HAP-1 (cell line): ENCODE measurements at regions not wholly inside any gene's neighbourhood (a gene's known extent, or its start where the extent isn't known, plus 50 kb on each side); places are given as distances from the start of the nearest gene placed in this dataset.

Source experiments
- DNase-seq, 2 experiments: peaks; one replicate each; pipeline ENCODE4 v3.0.0-alpha.2; 2016 to 2020; ENCODE audit warnings: low spot score in 2 of 2
- H3K27me3 ChIP-seq: fragments of 250-450 bp; sonication (Bioruptor Pico); 2 replicates; pipeline ENCODE4 v1.5.1; 2020; ENCODE audit warnings: low read depth, mild to moderate bottlenecking, moderate library complexity
- H3K36me3 ChIP-seq: fragments of 250-450 bp; sonication (Bioruptor Pico); replicated peaks from 2 replicates; pipeline ENCODE4 v1.5.1; 2020; ENCODE audit warnings: mild to moderate bottlenecking
- H3K4me1 ChIP-seq: fragments of 250-450 bp; sonication (Bioruptor Pico); 2 replicates; pipeline ENCODE4 v1.5.1; 2020; ENCODE audit warnings: mild to moderate bottlenecking
- H3K4me3 ChIP-seq: fragments of 250-450 bp; sonication (Bioruptor Pico); 2 replicates; pipeline ENCODE4 v1.5.1; 2020; ENCODE audit warnings: mild to moderate bottlenecking, moderate library complexity
- H3K9me3 ChIP-seq: fragments of 250-450 bp; sonication (Bioruptor Pico); 2 replicates; pipeline ENCODE4 v1.5.1; 2020; ENCODE audit warnings: mild to moderate bottlenecking, moderate library complexity
- in situ Hi-C: fragments of 300-500 bp; cut with MboI; formaldehyde crosslinking; loops from 3 replicates; pipeline ENCODE4 v1.14.3; 2020; ENCODE audit warnings: low sequenced_read_pairs, inconsistent platforms, mixed read lengths

DNA sequence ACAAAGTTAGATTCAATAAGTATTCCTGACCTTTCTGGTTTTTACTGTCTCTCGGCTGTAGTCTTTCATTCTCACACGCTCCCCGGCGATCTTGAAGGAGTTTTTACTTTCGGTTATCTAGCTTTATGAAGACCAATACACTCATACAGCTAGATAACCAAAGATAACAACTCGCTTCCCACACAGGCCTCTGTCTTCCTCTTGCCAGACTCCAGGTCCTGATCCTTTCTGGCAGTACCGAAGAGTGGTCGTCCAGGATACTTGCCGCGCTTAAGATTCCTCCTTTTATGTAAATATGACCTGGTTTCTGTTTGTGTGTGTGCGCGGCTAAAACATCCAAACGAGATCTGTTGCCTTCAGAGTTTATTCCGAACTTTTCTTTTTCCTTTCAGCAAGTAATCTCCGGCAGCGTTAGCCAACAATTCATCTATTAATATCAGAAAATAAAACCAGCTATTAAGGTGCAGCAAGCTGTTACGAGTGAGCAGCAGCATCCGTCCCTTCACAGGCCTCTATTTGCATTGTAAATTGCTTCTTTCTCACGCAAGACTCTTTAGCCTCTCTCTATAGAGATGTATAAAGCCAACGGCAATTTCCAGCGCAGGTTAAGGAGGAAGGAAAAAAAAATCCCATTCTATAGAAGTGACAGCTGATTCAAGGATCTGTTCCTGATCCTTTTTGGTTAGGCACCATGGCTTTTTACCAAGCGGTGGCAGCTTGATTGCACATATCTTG is 216.1 kb downstream of the MEF2C start:
- in situ Hi-C loops = loop anchor here (5.0 kb wide), 1 partner anchor 270 kb away; no protein-coding TSS in a partner anchor
- Histone ChIP-seq H3K4me1 (peaks cover 64% of the 10 kb centered on the region), H3K4me3 (peak overlapping the region; percentile 32), H3K9me3 (no peaks in the 10 kb centered on the region), H3K36me3 (peaks cover 21% of the 10 kb centered on the region), H3K27me3 (no peaks in the 10 kb centered on the region)
- peak; percentile 66 to 97 for DNase-seq

DNA sequence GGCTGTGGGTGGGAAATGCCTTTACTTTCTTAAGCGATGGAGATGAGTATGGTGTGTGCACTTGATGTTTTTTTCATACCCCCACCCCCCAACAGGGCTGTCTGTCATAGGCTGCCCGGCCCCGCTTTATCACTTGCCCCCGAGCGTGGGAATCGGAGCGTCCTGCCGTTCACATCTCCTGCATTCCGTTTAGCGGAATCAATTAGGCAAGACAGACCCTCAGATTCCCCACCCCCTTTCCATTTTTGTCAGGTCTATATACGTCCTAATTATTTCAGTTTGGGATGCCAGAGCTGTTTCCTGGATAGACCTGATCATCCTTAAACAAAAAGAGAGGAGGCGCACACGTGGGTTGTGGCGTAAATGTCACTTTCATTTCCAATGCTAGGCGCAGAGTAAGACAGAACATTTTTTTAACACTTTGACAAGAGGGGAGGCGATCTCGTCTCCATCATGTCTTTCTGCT is 217.2 kb downstream of the MEF2C start:
- Histone ChIP-seq H3K4me3 (peak overlapping the region; percentile 32), H3K4me1 (peaks cover 67% of the 10 kb centered on the region), H3K9me3 (no peaks in the 10 kb centered on the region), H3K36me3 (peaks cover 21% of the 10 kb centered on the region), H3K27me3 (no peaks in the 10 kb centered on the region)
- peak; percentile 37 to 65 for DNase-seq
- in situ Hi-C loops = loop anchor here (5.0 kb wide), 1 partner anchor 268 kb away; no protein-coding TSS in a partner anchor

DNA sequence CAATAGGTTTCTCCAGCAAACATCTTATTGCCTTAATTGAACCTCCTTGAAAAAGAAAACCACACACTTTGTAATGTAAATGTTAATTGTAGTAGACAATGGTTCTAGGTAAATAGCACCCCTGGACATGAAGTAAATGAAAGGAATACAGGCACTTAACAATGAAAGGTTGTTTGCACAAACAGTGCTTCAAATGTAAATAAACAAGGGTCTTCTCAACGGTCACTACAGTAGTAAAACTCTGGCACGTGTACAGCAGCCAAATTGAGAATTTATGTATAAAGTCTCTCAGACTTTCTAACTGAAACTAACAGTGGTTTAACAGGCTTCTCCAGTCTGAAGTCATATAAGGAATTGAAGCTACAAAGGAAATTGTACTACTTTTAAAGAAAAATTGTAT is 218.3 kb downstream of the MEF2C start:
- H3K27me3 ChIP-seq = no peaks in the 10 kb centered on the region
- in situ Hi-C loops = loop anchor here (5.0 kb wide), 1 partner anchor 267 kb away; no protein-coding TSS in a partner anchor
- H3K4me1 ChIP-seq = peaks cover 55% of the 10 kb centered on the region
- no peaks in the 10 kb centered on the region for H3K9me3 ChIP-seq
- H3K4me3 ChIP-seq = peak overlapping the region; percentile 32
- peaks cover 15% of the 10 kb centered on the region for H3K36me3 ChIP-seq
- DNase-seq = peak in 1 of 2 experiments; percentile 63

DNA sequence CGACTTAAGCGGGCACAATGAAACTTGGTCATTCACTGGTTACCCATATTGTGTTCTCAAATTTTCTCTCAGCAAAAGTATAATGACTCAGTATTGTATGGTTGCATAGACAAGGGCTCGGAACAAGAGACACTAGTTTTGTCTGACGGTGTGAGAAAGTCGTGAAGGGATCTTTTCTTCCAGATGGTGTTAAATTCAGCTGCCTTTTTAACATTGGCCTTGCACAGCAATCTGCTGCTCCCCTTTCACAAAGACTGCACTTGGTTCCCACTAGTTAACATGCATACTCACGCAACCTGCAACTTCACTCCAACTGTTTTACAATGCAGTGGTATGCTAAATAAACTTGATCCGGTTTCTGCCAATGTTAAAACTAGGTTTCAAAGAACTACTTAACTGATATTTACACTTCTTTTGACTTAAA is 219.2 kb downstream of the MEF2C start:
- H3K36me3 ChIP-seq = peaks cover 15% of the 10 kb centered on the region
- in situ Hi-C loops = no loop called here
- no peaks in the 10 kb centered on the region for H3K9me3 ChIP-seq
- H3K27me3 ChIP-seq = no peaks in the 10 kb centered on the region
- no peak overlapping the region for H3K4me3 ChIP-seq
- H3K4me1 ChIP-seq = peaks cover 48% of the 10 kb centered on the region
- peak; percentile 75 to 99 for DNase-seq

DNA sequence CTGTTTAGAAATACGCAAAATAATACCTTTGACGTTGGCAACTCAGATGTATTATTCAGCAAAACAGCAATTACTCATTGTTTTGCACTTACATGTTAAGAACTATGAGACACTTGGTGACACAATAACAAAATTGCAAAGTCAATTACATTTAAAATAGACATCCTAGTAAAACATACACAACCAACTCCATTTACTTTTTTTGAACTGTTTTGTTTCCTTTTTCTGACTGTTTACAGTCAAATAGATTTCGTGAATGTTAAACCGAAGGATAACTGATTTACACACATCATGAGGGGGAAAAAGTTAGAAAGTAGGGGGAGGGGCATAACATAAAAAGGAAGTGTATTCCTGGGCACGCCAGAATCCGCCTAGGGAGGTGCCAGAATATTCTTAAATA is 220.1 kb downstream of the MEF2C start:
- Histone ChIP-seq H3K4me1 (peaks cover 41% of the 10 kb centered on the region), H3K4me3 (no peak overlapping the region), H3K27me3 (no peaks in the 10 kb centered on the region), H3K9me3 (no peaks in the 10 kb centered on the region), H3K36me3 (peaks cover 15% of the 10 kb centered on the region)
- in situ Hi-C loops = no loop called here
- no peak for DNase-seq

DNA sequence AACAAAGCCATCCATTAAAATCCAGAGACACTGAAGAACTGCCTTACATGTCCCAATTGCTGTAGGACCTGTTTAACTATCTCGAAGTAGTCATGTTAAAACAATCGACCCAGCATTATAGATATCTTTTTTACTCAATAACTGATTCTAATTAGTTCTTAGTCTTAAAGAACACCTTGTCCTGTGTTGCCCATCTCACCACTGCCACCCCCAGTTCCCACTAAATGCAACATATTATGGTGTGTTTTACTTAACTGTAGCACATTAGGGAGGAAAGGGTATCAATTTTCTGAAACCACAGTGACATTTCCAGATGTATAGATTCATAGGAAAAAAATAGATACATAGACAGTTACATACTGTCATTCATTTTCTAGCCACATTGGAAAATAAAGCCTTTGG is 221.2 kb downstream of the MEF2C start:
- Histone ChIP-seq H3K4me1 (peaks cover 41% of the 10 kb centered on the region), H3K4me3 (peak overlapping the region; percentile 30; the same call in 1 of the 2 replicates), H3K9me3 (no peaks in the 10 kb centered on the region), H3K36me3 (peaks cover 13% of the 10 kb centered on the region), H3K27me3 (no peaks in the 10 kb centered on the region)
- no peak for DNase-seq
- in situ Hi-C loops = no loop called here

DNA sequence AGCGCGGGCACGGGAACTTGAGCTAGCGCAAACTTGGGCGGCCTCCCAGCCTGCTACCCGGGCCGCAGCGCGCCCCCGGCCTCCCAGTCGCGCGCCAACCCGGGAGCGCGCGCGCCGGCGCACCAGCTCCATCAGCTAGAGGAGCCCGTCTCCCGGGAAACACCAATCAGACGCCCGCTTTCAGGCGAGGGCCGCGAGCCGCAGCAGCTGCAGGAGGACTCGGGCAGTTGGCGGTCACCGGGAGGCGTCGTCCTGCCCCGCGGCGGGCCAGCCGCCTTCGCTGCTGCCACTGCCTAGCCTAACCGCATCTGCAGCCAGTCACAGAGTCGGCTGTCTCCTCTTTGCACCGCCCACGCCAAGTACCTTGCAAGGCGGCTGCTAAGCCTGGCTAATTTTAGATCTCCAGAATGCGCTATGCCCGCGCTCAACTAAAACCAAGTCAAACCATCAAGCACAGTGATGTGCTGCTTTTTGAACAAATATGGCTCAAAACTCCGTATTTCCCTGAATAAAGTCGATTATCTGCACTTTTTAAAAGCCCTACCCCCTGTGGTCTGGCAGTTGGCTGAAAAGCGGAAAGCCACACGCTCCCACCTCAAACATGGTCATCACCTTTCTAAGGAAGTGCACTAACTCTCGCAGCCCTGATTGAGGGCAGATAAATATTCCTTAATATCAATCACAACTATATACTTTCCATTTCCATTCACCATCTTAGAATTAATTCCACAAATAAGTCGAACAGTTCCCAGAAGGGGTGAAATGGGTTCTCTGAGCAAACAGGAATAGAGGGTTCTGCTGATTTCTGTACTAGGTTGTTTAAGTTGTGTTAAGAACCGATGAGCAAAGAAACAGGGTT is 221.8 kb downstream of the MEF2C start:
- H3K4me1 ChIP-seq = peaks cover 43% of the 10 kb centered on the region
- H3K9me3 ChIP-seq = no peaks in the 10 kb centered on the region
- peak; percentile 95 to 97 for DNase-seq
- no peaks in the 10 kb centered on the region for H3K27me3 ChIP-seq
- in situ Hi-C loops = no loop called here
- peaks cover 7% of the 10 kb centered on the region for H3K36me3 ChIP-seq
- H3K4me3 ChIP-seq = peak overlapping the region; percentile 30

DNA sequence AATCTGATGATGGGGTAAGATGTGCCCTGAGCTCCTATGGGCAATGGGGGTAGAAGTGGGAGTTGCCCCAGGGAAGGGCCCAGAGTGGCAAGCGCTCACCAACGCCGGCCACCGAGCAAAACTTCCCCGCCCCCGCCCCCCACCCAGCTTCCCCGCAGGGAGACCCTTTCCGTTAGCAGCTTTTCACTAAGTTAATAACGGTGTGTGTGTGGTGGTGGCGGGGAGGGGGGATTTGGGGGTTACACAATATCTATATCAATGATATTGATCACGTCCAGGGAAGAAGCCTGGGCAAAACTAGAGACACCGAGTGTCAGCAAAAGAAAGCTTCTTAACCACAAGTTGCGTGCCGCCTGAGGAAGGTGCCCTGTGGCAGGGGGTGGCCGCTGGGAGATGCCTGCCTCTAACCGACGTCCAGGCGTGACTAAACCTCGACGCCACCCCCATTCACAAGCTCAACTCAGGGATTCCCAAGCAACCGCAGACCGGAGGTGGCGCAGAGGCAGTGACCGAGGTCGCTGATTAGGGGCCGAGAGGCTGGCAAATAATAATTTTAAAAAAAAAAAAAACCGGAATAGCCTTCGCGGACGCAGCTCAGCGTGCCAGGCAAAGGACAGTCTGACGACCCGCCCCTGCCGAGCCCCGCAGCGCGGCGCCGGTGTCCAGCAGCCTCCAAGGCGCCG is 222.6 kb downstream of the MEF2C start:
- no peak for DNase-seq
- Histone ChIP-seq H3K4me1 (peaks cover 41% of the 10 kb centered on the region), H3K36me3 (peaks cover 5% of the 10 kb centered on the region), H3K27me3 (no peaks in the 10 kb centered on the region), H3K4me3 (peak overlapping the region; percentile 30), H3K9me3 (no peaks in the 10 kb centered on the region)
- in situ Hi-C loops = no loop called here

DNA sequence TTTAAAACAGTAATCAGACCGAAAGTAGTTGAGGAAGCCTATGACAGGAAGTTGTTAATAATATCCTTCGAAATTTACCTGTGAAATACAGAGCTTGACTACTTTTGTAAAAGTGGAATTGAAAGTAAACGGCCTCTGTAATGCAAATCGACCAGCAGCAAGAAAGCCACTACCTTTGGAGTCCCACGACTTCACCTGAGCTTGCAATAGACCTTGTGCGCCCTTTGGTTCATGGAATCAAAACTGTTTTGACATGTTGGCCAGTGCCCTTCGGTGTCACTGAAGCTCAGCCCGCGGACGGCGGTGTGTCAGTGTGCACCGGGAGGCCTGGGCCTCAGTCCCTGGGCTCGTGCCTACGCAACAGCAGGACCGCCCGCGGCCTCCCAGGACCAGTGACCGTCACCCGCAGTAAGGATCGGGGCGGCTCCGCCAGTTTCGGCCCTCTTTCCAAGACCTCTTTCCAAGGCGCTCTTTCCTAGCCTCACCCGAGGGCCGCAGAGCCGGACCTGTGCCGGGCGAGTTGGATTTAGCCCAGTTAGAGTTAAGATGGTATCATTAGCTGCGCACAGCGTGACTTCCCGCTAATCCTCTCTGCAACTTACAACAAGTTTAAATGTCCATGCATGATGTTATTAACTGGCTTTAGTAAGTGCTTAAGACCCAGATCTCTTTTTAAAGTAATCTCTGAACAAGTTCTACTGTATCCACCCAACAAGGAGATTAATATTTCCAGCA is 223.3 kb downstream of the MEF2C start:
- Histone ChIP-seq H3K36me3 (no peaks in the 10 kb centered on the region), H3K27me3 (no peaks in the 10 kb centered on the region), H3K4me3 (no peak overlapping the region), H3K4me1 (peaks cover 34% of the 10 kb centered on the region), H3K9me3 (no peaks in the 10 kb centered on the region)
- in situ Hi-C loops = no loop called here
- no peak for DNase-seq

DNA sequence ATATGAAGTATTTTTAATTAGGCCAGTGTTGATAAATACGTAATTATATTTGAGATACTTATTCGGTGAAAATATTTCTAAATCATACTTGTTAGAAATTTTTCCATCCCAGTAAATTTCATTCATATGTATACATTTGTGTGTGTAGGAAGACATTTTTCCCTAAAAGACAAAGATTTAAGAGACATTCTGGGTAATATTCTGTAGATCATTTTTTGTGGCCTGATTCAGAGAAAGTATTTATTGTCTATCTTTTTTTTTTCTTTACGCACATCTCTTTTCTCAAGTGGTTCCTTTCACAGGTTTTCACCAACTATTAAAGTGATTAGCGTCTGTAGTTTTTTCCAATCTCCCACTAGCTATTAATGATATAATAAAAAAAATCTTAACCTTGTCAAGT is 224.1 kb downstream of the MEF2C start:
- no peaks in the 10 kb centered on the region for H3K9me3 ChIP-seq
- no peak for DNase-seq
- no peak overlapping the region for H3K4me3 ChIP-seq
- H3K36me3 ChIP-seq = no peaks in the 10 kb centered on the region
- no peaks in the 10 kb centered on the region for H3K27me3 ChIP-seq
- H3K4me1 ChIP-seq = peaks cover 27% of the 10 kb centered on the region
- in situ Hi-C loops = no loop called here

DNA sequence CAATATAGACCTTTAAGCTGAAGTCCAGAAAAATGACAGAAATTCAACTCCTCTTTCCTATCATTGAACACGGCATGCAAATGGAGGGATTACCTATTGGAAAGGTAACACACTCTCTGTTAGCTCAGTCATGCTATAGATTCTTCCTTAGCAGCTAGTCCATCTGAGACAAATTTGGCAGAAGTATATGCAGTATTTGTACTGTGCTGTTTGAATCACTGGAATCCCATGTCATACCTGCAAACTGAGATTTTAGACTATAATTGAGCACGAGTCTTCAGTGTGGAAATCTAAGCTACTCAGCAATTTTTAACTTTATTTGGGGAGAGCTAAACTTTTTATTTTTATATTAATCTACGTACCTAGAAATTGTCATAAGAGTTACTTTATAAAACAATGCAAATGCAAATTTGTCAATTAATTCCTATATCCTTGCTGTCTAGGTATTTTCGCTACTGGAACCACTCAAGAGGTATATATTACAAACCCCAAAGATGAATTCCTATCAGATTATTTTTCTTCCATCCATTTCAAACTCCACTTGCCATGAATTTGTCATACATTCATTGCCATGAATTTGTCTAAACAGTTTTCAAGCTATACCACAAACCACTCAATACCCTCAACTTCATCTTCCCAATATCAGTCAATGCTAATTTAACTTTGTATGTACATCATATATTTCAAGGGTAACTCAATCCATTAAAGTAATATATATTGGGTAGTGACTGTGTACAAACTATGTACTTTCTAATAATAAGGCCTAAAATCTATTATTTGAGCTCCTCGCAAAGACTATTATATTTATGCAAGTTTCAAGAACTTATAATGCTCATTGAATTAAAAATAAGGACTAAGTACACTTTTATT is 224.8 kb downstream of the MEF2C start:
- no peaks in the 10 kb centered on the region for H3K27me3 ChIP-seq
- H3K36me3 ChIP-seq = no peaks in the 10 kb centered on the region
- in situ Hi-C loops = no loop called here

DNA sequence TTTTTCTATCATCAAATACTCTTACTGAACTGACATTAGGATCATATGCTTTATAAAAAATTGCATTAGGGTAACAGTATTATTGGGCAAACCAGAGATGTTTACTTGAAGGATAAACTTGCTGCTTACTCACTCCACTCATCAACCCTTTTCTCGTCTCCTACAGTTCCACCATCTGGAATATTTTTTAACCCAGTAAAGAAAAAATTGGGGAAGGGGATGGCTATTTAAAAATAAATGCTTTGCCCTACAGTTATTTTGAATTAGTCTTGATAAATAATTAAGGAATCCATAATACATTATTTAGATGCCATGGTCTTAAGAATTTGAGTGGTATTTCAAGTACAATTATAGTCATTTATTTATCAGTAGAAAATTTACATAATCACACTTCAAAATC is 225.8 kb downstream of the MEF2C start:
- H3K27me3 ChIP-seq = no peaks in the 10 kb centered on the region
- H3K36me3 ChIP-seq = no peaks in the 10 kb centered on the region
- no peak overlapping the region for H3K4me3 ChIP-seq
- peaks cover 13% of the 10 kb centered on the region for H3K4me1 ChIP-seq
- DNase-seq = no peak
- no peaks in the 10 kb centered on the region for H3K9me3 ChIP-seq
- in situ Hi-C loops = no loop called here

More for the DNA sequence above, 224.8 kb downstream of the MEF2C start:
- DNase-seq = no peak
- H3K4me3 ChIP-seq = no peak overlapping the region
- H3K4me1 ChIP-seq = peaks cover 23% of the 10 kb centered on the region
- H3K9me3 ChIP-seq = no peaks in the 10 kb centered on the region
